Adipocyte (in vitro differentiated cells): ENCODE measurements at regions not wholly inside any gene's neighbourhood (a gene's known extent, or its start where the extent isn't known, plus 50 kb on each side); places are given as distances from the start of the nearest gene placed in this dataset.
A peak's percentile ranks its signal among the peaks of the same experiment; 100 is the strongest.

Source experiments
- DNase-seq: peaks from one replicate; pipeline ENCODE4 v3.0.0-alpha.2; 2015; ENCODE audit warnings: low read depth
- H3K27me3 ChIP-seq: replicated peaks from 2 replicates; pipeline ENCODE4 v1.7.0; 2013; ENCODE audit warnings: mild to moderate bottlenecking, low read length, moderate library complexity; ENCODE audit not compliant: control insufficient read depth, insufficient read depth
- H3K36me3 ChIP-seq: 2 replicates; pipeline ENCODE4 v1.7.0; 2013; ENCODE audit warnings: low read length, mild to moderate bottlenecking, moderate library complexity; ENCODE audit not compliant: control insufficient read depth, insufficient read depth, severe bottlenecking
- H3K4me1 ChIP-seq: 2 replicates; pipeline ENCODE4 v1.7.0; 2013; ENCODE audit warnings: mild to moderate bottlenecking, low read length, moderate library complexity; ENCODE audit not compliant: control insufficient read depth, insufficient read depth
- H3K4me3 ChIP-seq: 2 replicates; pipeline ENCODE4 v1.7.0; 2013; ENCODE audit warnings: mild to moderate bottlenecking, low read length, moderate library complexity
- H3K9ac ChIP-seq: 2 replicates; pipeline ENCODE4 v1.7.0; 2013; ENCODE audit warnings: mild to moderate bottlenecking, low read length, moderate library complexity
- H3K9me3 ChIP-seq: 2 replicates; pipeline ENCODE4 v1.7.0; 2013; ENCODE audit warnings: mild to moderate bottlenecking, low read length, moderate library complexity; ENCODE audit not compliant: control insufficient read depth

- DNase-seq, result no peak
- no peaks in the 10 kb centered on the region for H3K36me3 ChIP-seq
- H3K27me3 ChIP-seq, result no peaks in the 10 kb centered on the region
- peaks cover 8% of the 10 kb centered on the region for H3K4me1 ChIP-seq
- H3K9me3 ChIP-seq, result no peaks in the 10 kb centered on the region
- H3K9ac ChIP-seq, result no peak overlapping the region
- no peak overlapping the region for H3K4me3 ChIP-seq
Observed at GRCh38 chr7:94195201-94195600, 191.0 kb upstream of the BET1 start.

GRCh38 chr7:94195813-94196212 lies 191.7 kb upstream of the BET1 start:
- DNase-seq, result no peak
- H3K4me1 ChIP-seq, result peaks cover 2% of the 10 kb centered on the region

GRCh38 chr7:94205529-94205928 lies 189.2 kb upstream of the COL1A2 start:
- H3K27me3 ChIP-seq, result no peaks in the 10 kb centered on the region
- H3K4me3 ChIP-seq, result peak overlapping the region; percentile 13
- H3K36me3 ChIP-seq, result no peaks in the 10 kb centered on the region

More at GRCh38 chr7:94195813-94196212, 191.7 kb upstream of the BET1 start:
- Histone ChIP-seq H3K9ac (no peak overlapping the region), H3K4me3 (no peak overlapping the region), H3K36me3 (no peaks in the 10 kb centered on the region), H3K9me3 (no peaks in the 10 kb centered on the region), H3K27me3 (no peaks in the 10 kb centered on the region)

GRCh38 chr7:94206295-94206694 lies 188.4 kb upstream of the COL1A2 start:
- peak overlapping the region; percentile 67 for H3K4me3 ChIP-seq
- H3K27me3 ChIP-seq, result no peaks in the 10 kb centered on the region
- peak overlapping the region; percentile 15 for H3K9ac ChIP-seq
- H3K36me3 ChIP-seq, result no peaks in the 10 kb centered on the region
- peaks cover 19% of the 10 kb centered on the region for H3K4me1 ChIP-seq
- peak; percentile 68 for DNase-seq
- H3K9me3 ChIP-seq, result no peaks in the 10 kb centered on the region

More at GRCh38 chr7:94205529-94205928, 189.2 kb upstream of the COL1A2 start:
- Histone ChIP-seq H3K4me1 (peaks cover 19% of the 10 kb centered on the region), H3K9ac (no peak overlapping the region), H3K9me3 (no peaks in the 10 kb centered on the region)
- DNase-seq, result no peak

- Histone ChIP-seq H3K36me3 (no peaks in the 10 kb centered on the region), H3K4me1 (peaks cover 15% of the 10 kb centered on the region), H3K9me3 (no peaks in the 10 kb centered on the region), H3K9ac (no peak overlapping the region), H3K27me3 (no peaks in the 10 kb centered on the region), H3K4me3 (no peak overlapping the region)
- no peak for DNase-seq
Observed at GRCh38 chr7:94212160-94212559, 182.5 kb upstream of the COL1A2 start.

GRCh38 chr7:94216944-94217461 lies 177.7 kb upstream of the COL1A2 start:
- no peaks in the 10 kb centered on the region for H3K36me3 ChIP-seq
- no peaks in the 10 kb centered on the region for H3K9me3 ChIP-seq
- peak overlapping the region; percentile 62 for H3K9ac ChIP-seq
- H3K4me3 ChIP-seq, result peak overlapping the region; percentile 18
- DNase-seq, result peak; percentile 21
- H3K27me3 ChIP-seq, result no peaks in the 10 kb centered on the region
- peaks cover 19% of the 10 kb centered on the region for H3K4me1 ChIP-seq

GRCh38 chr7:94217766-94218165 lies 176.9 kb upstream of the COL1A2 start:
- no peak for DNase-seq
- Histone ChIP-seq H3K9ac (no peak overlapping the region), H3K4me3 (no peak overlapping the region), H3K9me3 (no peaks in the 10 kb centered on the region), H3K36me3 (no peaks in the 10 kb centered on the region), H3K27me3 (no peaks in the 10 kb centered on the region), H3K4me1 (peaks cover 23% of the 10 kb centered on the region)

GRCh38 chr7:94222516-94222915 lies 172.2 kb upstream of the COL1A2 start:
- Histone ChIP-seq H3K4me1 (peaks cover 21% of the 10 kb centered on the region), H3K36me3 (no peaks in the 10 kb centered on the region), H3K9ac (peak overlapping the region; percentile 43), H3K9me3 (no peaks in the 10 kb centered on the region), H3K27me3 (no peaks in the 10 kb centered on the region), H3K4me3 (no peak overlapping the region)
- peak; percentile 71 for DNase-seq

GRCh38 chr7:94223375-94224084 lies 171.2 kb upstream of the COL1A2 start:
- no peaks in the 10 kb centered on the region for H3K27me3 ChIP-seq
- no peak overlapping the region for H3K4me3 ChIP-seq

GRCh38 chr7:94228223-94228622 lies 166.5 kb upstream of the COL1A2 start:
- H3K4me1 ChIP-seq, result peaks cover 6% of the 10 kb centered on the region
- H3K9ac ChIP-seq, result no peak overlapping the region
- H3K9me3 ChIP-seq, result no peaks in the 10 kb centered on the region
- H3K36me3 ChIP-seq, result no peaks in the 10 kb centered on the region
- H3K4me3 ChIP-seq, result no peak overlapping the region
- DNase-seq, result no peak
- no peaks in the 10 kb centered on the region for H3K27me3 ChIP-seq

More at GRCh38 chr7:94223375-94224084, 171.2 kb upstream of the COL1A2 start:
- H3K9ac ChIP-seq, result peak overlapping the region; percentile 23
- peak; percentile 52 for DNase-seq
- no peaks in the 10 kb centered on the region for H3K9me3 ChIP-seq
- H3K36me3 ChIP-seq, result no peaks in the 10 kb centered on the region
- peaks cover 18% of the 10 kb centered on the region for H3K4me1 ChIP-seq

- Histone ChIP-seq H3K36me3 (no peaks in the 10 kb centered on the region), H3K4me3 (no peak overlapping the region), H3K4me1 (peaks cover 2% of the 10 kb centered on the region), H3K9ac (no peak overlapping the region), H3K9me3 (no peaks in the 10 kb centered on the region), H3K27me3 (no peaks in the 10 kb centered on the region)
- no peak for DNase-seq
Observed at GRCh38 chr7:94228678-94229077, 166.0 kb upstream of the COL1A2 start.
